ENCODE measurements at regions not wholly inside any gene's neighbourhood (a gene's known extent, or its start where the extent isn't known, plus 50 kb on each side); places are given as distances from the start of the nearest gene placed in this dataset.

DNA sequence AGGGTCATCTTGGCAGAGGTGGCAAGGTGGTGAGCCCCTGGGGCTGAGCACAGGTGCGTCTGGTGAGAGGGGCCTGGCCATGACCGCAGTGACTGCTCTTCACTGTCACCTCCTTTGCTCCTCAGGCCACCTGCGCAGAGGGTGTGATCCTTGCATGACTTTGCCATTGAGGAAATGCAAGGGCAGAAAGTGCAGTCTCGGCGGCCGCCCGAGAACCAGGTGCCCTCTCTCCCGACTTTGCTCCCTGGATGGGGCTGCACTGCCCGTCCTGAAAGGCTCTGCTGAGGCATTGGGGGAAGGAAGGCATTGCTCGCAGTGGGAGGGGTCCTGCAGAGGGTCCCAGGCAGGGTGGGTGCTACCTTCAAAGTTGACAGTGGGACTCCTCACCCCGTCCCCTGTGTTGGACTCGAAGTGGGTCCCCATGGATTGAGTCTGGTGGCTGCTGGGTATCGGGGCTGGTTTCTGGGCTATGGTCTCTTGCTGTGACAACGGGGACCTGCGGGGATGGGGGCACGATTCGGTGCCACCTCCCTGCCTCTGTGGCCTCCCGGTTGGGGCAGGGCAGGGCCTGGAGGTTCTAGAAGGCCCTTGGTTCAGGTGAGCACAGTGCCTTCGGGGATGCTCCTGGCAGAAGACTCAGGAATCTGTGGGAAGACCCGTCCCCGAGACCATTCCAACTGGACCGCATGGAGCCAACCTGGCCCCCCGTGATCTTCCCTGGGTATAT lies 1239.4 kb downstream of the BRD1 start:
- TF ChIP-seq CTCF (IDR thresholded peaks at IDR 0.05; ENCODE audit: insufficient read depth, low read length) (no peak), SPI1 (IDR thresholded peaks at IDR 0.05; ENCODE audit: borderline replicate concordance, low read depth) (no peak)
- TF ChIP-seq, protein P1, sequence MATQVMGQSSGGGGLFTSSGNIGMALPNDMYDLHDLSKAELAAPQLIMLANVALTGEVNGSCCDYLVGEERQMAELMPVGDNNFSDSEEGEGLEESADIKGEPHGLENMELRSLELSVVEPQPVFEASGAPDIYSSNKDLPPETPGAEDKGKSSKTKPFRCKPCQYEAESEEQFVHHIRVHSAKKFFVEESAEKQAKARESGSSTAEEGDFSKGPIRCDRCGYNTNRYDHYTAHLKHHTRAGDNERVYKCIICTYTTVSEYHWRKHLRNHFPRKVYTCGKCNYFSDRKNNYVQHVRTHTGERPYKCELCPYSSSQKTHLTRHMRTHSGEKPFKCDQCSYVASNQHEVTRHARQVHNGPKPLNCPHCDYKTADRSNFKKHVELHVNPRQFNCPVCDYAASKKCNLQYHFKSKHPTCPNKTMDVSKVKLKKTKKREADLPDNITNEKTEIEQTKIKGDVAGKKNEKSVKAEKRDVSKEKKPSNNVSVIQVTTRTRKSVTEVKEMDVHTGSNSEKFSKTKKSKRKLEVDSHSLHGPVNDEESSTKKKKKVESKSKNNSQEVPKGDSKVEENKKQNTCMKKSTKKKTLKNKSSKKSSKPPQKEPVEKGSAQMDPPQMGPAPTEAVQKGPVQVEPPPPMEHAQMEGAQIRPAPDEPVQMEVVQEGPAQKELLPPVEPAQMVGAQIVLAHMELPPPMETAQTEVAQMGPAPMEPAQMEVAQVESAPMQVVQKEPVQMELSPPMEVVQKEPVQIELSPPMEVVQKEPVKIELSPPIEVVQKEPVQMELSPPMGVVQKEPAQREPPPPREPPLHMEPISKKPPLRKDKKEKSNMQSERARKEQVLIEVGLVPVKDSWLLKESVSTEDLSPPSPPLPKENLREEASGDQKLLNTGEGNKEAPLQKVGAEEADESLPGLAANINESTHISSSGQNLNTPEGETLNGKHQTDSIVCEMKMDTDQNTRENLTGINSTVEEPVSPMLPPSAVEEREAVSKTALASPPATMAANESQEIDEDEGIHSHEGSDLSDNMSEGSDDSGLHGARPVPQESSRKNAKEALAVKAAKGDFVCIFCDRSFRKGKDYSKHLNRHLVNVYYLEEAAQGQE (IDR thresholded peaks at IDR 0.05; ENCODE audit: insufficient replicate concordance, low read depth): no peak

Data from HL-60 (cell line).